OCI-LY3 (cell line): ENCODE measurements at regions not wholly inside any gene's neighbourhood (a gene's known extent, or its start where the extent isn't known, plus 50 kb on each side); places are given as distances from the start of the nearest gene placed in this dataset.

Source experiments
- H2AFZ ChIP-seq: fragments of 200-600, 300-600 bp; shearing (Covaris generic); 2 replicates; pipeline ENCODE4 v1.6.0; 2014; ENCODE audit warnings: antibody characterized with exemption, low read depth, low read length
- H3K27ac ChIP-seq: fragments of 200-600, 300-600 bp; sonication (generic); 2 replicates; pipeline ENCODE4 v1.5.1; 2014; ENCODE audit warnings: mild to moderate bottlenecking, low read length, moderate library complexity, mixed read lengths
- H3K27me3 ChIP-seq: fragments of 200-600, 300-600 bp; sonication (generic); 2 replicates; pipeline ENCODE4 v1.6.1; 2014; ENCODE audit warnings: low read depth, low read length, mixed read lengths
- H3K36me3 ChIP-seq: fragments of 200-600, 300-600 bp; sonication (generic); replicated peaks from 2 replicates; pipeline ENCODE3; 2014; ENCODE audit warnings: low read depth, low read length, mixed read lengths
- H3K4me1 ChIP-seq: fragments of 300-600, 200-600 bp; sonication (generic); 2 replicates; pipeline ENCODE4 v1.6.1; 2014; ENCODE audit warnings: low read length, mixed read lengths
- H3K4me2 ChIP-seq: fragments of 200-600, 300-600 bp; sonication (generic); 2 replicates; pipeline ENCODE4 v1.6.1; 2014; ENCODE audit warnings: low read length, mixed read lengths
- H3K4me3 ChIP-seq: fragments of 300-600, 200-600 bp; sonication (generic); 2 replicates; pipeline ENCODE4 v1.5.1; 2014; ENCODE audit warnings: antibody characterized with exemption, mild to moderate bottlenecking, low read length, moderate library complexity
- H3K79me2 ChIP-seq: fragments of 300-600, 200-600 bp; shearing (Covaris generic); 2 replicates; pipeline ENCODE4 v1.6.1; 2014; ENCODE audit warnings: mild to moderate bottlenecking, low read length, mixed read lengths
- H3K9ac ChIP-seq: fragments of 300-600, 200-600 bp; shearing (Covaris generic); 2 replicates; pipeline ENCODE4 v1.6.0; 2014; ENCODE audit warnings: mild to moderate bottlenecking, low read length, moderate library complexity
- H3K9me3 ChIP-seq: fragments of 200-600, 300-600 bp; shearing (Covaris generic); 2 replicates; pipeline ENCODE4 v1.6.1; 2014; ENCODE audit warnings: low read length, mixed read lengths; ENCODE audit not compliant: insufficient read depth
- H4K20me1 ChIP-seq: fragments of 200-600, 300-600 bp; sonication (generic); 2 replicates; pipeline ENCODE4 v1.6.1; 2016; ENCODE audit warnings: low read length, mixed read lengths; ENCODE audit not compliant: insufficient read depth
- CTCF ChIP-seq: fragments of 200-600, 300-600 bp; sonication (generic); IDR thresholded peaks from 2 replicates; pipeline ENCODE4 v1.5.1; 2014; ENCODE audit warnings: antibody characterized with exemption, low read length, low read depth
- EZH2phosphoT487 ChIP-seq: fragments of 200-600 bp; shearing (Covaris generic); IDR thresholded peaks from 2 replicates; pipeline ENCODE4 v1.6.1; 2018; ENCODE audit warnings: antibody characterized with exemption, mixed run types, low read depth

GRCh38 chr2:120860579-120860922 lies 124.9 kb downstream of the GLI2 start:
- Histone ChIP-seq H3K36me3 (no peaks in the 10 kb centered on the region), H4K20me1 (no peaks in the 10 kb centered on the region), H3K27ac (no peak overlapping the region), H3K4me2 (no peak overlapping the region), H2AFZ (no peak overlapping the region), H3K27me3 (no peaks in the 10 kb centered on the region), H3K4me1 (no peaks in the 10 kb centered on the region), H3K4me3 (no peak overlapping the region), H3K9me3 (no peaks in the 10 kb centered on the region), H3K79me2 (no peaks in the 10 kb centered on the region), H3K9ac (no peak overlapping the region)
- TF ChIP-seq EZH2phosphoT487, result no peak
- TF ChIP-seq CTCF, result no peak

GRCh38 chr2:120861191-120861575 lies 125.5 kb downstream of the GLI2 start:
- no peaks in the 10 kb centered on the region for H3K9me3 ChIP-seq
- H3K4me2 ChIP-seq, result no peak overlapping the region
- no peaks in the 10 kb centered on the region for H3K79me2 ChIP-seq
- no peak overlapping the region for H2AFZ ChIP-seq
- H3K9ac ChIP-seq, result no peak overlapping the region
- H3K4me3 ChIP-seq, result no peak overlapping the region
- no peaks in the 10 kb centered on the region for H4K20me1 ChIP-seq
- H3K36me3 ChIP-seq, result no peaks in the 10 kb centered on the region
- no peaks in the 10 kb centered on the region for H3K27me3 ChIP-seq
- H3K4me1 ChIP-seq, result no peaks in the 10 kb centered on the region
- H3K27ac ChIP-seq, result no peak overlapping the region
- TF ChIP-seq EZH2phosphoT487 (no peak), CTCF (no peak)

- Histone ChIP-seq H3K4me3 (no peak overlapping the region), H3K9me3 (no peaks in the 10 kb centered on the region), H2AFZ (no peak overlapping the region), H3K9ac (no peak overlapping the region), H3K27me3 (no peaks in the 10 kb centered on the region), H3K27ac (no peak overlapping the region), H3K4me2 (no peak overlapping the region), H3K4me1 (no peaks in the 10 kb centered on the region), H3K36me3 (no peaks in the 10 kb centered on the region), H3K79me2 (no peaks in the 10 kb centered on the region), H4K20me1 (no peaks in the 10 kb centered on the region)
- no peak for TF ChIP-seq CTCF
- no peak for TF ChIP-seq EZH2phosphoT487
Measured at GRCh38 chr2:120861576-120862191, 126.0 kb downstream of the GLI2 start.

- Histone ChIP-seq H3K4me1 (no peaks in the 10 kb centered on the region), H3K27me3 (no peaks in the 10 kb centered on the region)
- no peak for TF ChIP-seq CTCF
- no peak for TF ChIP-seq EZH2phosphoT487
Measured at GRCh38 chr2:120862201-120863060, 126.8 kb downstream of the GLI2 start.

More at GRCh38 chr2:120862201-120863060, 126.8 kb downstream of the GLI2 start:
- Histone ChIP-seq H3K27ac (no peak overlapping the region), H3K36me3 (no peaks in the 10 kb centered on the region), H3K4me2 (no peak overlapping the region), H3K9me3 (no peaks in the 10 kb centered on the region), H3K79me2 (no peaks in the 10 kb centered on the region), H3K4me3 (no peak overlapping the region), H3K9ac (no peak overlapping the region), H4K20me1 (no peaks in the 10 kb centered on the region), H2AFZ (no peak overlapping the region)
